Endodermal cell (in vitro differentiated cells): ENCODE measurements at regions not wholly inside any gene's neighbourhood (a gene's known extent, or its start where the extent isn't known, plus 50 kb on each side); places are given as distances from the start of the nearest gene placed in this dataset.

Source experiments
- DNase-seq: peaks from one replicate; pipeline ENCODE4 v3.0.0-alpha.2; 2017
- H3K27ac ChIP-seq: 2 replicates; pipeline ENCODE4 v1.5.1; 2013; ENCODE audit warnings: mild to moderate bottlenecking, low read depth, low read length, moderate library complexity
- H3K27me3 ChIP-seq: 2 replicates; pipeline ENCODE4 v1.6.1; 2013; ENCODE audit warnings: mild to moderate bottlenecking, low read length, moderate library complexity; ENCODE audit not compliant: insufficient read depth, control insufficient read depth, poor library complexity, severe bottlenecking
- H3K36me3 ChIP-seq: 2 replicates; pipeline ENCODE4 v1.7.0; 2013; ENCODE audit warnings: mild to moderate bottlenecking, low read length, moderate library complexity; ENCODE audit not compliant: control insufficient read depth, insufficient read depth
- H3K4me1 ChIP-seq: one replicate; pipeline ENCODE4 v1.7.0; 2013; ENCODE audit warnings: low read length; ENCODE audit not compliant: control insufficient read depth, insufficient read depth
- H3K4me3 ChIP-seq: 2 replicates; pipeline ENCODE4 v1.5.1; 2013; ENCODE audit warnings: mild to moderate bottlenecking, low read length, moderate library complexity
- H3K9ac ChIP-seq: 2 replicates; pipeline ENCODE4 v1.6.1; 2013; ENCODE audit warnings: mild to moderate bottlenecking, low read length, moderate library complexity; ENCODE audit not compliant: poor library complexity, severe bottlenecking; ENCODE audit errors: extremely low read depth
- H3K9me3 ChIP-seq: 2 replicates; pipeline ENCODE4 v1.6.1; 2013; ENCODE audit warnings: mild to moderate bottlenecking, low read length, moderate library complexity; ENCODE audit not compliant: control insufficient read depth
- H3K27ac Mint-ChIP-seq: 2 replicates; pipeline ENCODE4 v1.8.0; 2020; ENCODE audit warnings: mixed read lengths
- H3K27me3 Mint-ChIP-seq: 2 replicates; pipeline ENCODE4 v1.8.0; 2021; ENCODE audit warnings: mild to moderate bottlenecking, mixed read lengths; ENCODE audit not compliant: insufficient read depth
- H3K36me3 Mint-ChIP-seq: 2 replicates; pipeline ENCODE4 v1.8.0; 2020; ENCODE audit warnings: low read depth, mixed read lengths
- H3K4me1 Mint-ChIP-seq: 2 replicates; pipeline ENCODE4 v1.8.0; 2020; ENCODE audit warnings: mixed read lengths
- H3K4me3 Mint-ChIP-seq: 2 replicates; pipeline ENCODE4 v1.8.0; 2020; ENCODE audit warnings: mild to moderate bottlenecking, moderate library complexity, mixed read lengths
- H3K9me3 Mint-ChIP-seq: 2 replicates; pipeline ENCODE4 v1.8.0; 2020; ENCODE audit warnings: mild to moderate bottlenecking, mixed read lengths
- WGBS, 2 experiments: methylation state at CpG; one replicate each; pipeline versions ENCODE4 v1.1.5 to v1.1.7; 2013; ENCODE audit warnings: missing lambda C conversion rate in 2 of 2, mixed read lengths in 1 of 2; ENCODE audit not compliant: insufficient coverage in 1 of 2, insufficient read length in 1 of 2; 5-methylcytosine and 5-hydroxymethylcytosine counted together
- TF ChIP-seq, protein P1 (sequence below): fragments of 200-600 bp; sonication (generic); conservative IDR thresholded peaks from 2 replicates; pipeline ENCODE4 v1.5.0; 2021; ENCODE audit warnings: antibody characterized with exemption, mild to moderate bottlenecking

DNA sequence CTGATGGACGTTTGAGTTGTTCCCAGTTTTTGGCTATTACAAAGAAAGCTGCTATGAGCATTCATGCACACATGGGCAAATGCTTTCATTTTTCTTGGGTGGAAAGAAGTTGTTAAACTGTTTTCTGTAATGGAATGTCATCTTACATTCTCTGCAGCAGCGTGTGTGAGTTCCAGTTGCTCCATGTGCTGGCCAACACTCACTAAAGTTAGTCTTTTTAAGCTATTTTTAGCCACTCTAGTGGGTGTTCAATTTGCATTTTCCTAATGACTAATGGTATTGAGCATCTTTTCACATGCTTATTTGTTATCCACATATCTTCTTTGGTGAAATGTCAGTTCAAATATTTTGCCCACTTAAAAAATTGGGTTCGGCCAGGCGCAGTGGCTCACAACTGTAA, 82.8 kb upstream of the COL13A1 start:
- 61 to 94% methylated on average over 3 to 4 of the region's 4 CpGs for WGBS, 2 experiments
- DNase-seq = no peak
- no peak overlapping the region for H3K27ac Mint-ChIP-seq

DNA sequence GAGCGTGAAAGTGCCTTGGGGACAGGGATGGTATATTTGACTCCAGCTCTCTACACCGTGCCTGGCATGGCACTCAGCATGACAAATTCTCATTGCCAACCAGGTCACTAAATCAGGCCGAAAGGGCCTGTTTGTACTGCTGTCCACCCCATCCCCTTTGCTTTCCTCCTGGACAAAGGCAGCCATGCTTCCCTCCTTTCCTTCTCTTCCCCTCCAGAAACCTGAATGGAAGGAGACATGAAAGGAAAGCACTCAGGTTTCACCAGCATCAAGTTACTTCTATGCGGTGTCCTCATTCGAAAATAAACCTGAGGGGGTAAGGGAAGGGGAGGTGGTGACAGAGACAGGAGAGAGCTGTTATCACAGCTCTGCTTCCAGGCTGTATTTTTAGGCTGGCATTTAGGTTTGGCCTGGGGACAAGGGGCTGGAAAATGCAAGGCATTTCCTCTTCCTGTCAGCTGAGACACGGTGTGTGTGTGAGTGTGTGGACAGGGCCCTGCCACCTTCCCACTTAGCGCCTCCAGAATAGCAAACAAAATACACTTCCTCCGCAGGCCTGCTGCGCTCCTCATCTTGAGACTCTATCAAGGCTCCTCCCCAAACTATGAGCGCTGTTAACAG, 79.9 kb upstream of the COL13A1 start:
- DNase-seq = peak; percentile 66
- peaks cover 14% of the 10 kb centered on the region for H3K9me3 Mint-ChIP-seq
- Histone ChIP-seq H3K36me3 (no peaks in the 10 kb centered on the region), H3K4me1 (no peaks in the 10 kb centered on the region), H3K27me3 (no peaks in the 10 kb centered on the region), H3K9me3 (peaks cover 8% of the 10 kb centered on the region), H3K27ac (no peak overlapping the region), H3K4me3 (no peak overlapping the region), H3K9ac (no peak overlapping the region)
- H3K36me3 Mint-ChIP-seq = no peaks in the 10 kb centered on the region
- H3K4me3 Mint-ChIP-seq = no peak overlapping the region
- peaks cover 11% of the 10 kb centered on the region for H3K27me3 Mint-ChIP-seq
- peaks cover 25% of the 10 kb centered on the region for H3K4me1 Mint-ChIP-seq
- TF ChIP-seq, protein P1, sequence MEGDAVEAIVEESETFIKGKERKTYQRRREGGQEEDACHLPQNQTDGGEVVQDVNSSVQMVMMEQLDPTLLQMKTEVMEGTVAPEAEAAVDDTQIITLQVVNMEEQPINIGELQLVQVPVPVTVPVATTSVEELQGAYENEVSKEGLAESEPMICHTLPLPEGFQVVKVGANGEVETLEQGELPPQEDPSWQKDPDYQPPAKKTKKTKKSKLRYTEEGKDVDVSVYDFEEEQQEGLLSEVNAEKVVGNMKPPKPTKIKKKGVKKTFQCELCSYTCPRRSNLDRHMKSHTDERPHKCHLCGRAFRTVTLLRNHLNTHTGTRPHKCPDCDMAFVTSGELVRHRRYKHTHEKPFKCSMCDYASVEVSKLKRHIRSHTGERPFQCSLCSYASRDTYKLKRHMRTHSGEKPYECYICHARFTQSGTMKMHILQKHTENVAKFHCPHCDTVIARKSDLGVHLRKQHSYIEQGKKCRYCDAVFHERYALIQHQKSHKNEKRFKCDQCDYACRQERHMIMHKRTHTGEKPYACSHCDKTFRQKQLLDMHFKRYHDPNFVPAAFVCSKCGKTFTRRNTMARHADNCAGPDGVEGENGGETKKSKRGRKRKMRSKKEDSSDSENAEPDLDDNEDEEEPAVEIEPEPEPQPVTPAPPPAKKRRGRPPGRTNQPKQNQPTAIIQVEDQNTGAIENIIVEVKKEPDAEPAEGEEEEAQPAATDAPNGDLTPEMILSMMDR = no peak
- H3K27ac Mint-ChIP-seq = peak overlapping the region; percentile 72
- WGBS, 2 experiments = 74 to 94% methylated on average over 5 to 10 of the region's 10 CpGs

More for the DNA sequence above, 82.8 kb upstream of the COL13A1 start:
- no peaks in the 10 kb centered on the region for H3K36me3 ChIP-seq
- Mint-ChIP-seq H3K27me3 (peaks cover 7% of the 10 kb centered on the region), H3K36me3 (no peaks in the 10 kb centered on the region), H3K4me3 (no peak overlapping the region), H3K4me1 (peaks cover 18% of the 10 kb centered on the region), H3K9me3 (peaks cover 14% of the 10 kb centered on the region)
- TF ChIP-seq, protein P1 = no peak
- H3K4me1 ChIP-seq = no peaks in the 10 kb centered on the region
- no peak overlapping the region for H3K27ac ChIP-seq
- no peak overlapping the region for H3K4me3 ChIP-seq
- H3K27me3 ChIP-seq = no peaks in the 10 kb centered on the region
- H3K9ac ChIP-seq = no peak overlapping the region
- H3K9me3 ChIP-seq = peaks cover 8% of the 10 kb centered on the region

DNA sequence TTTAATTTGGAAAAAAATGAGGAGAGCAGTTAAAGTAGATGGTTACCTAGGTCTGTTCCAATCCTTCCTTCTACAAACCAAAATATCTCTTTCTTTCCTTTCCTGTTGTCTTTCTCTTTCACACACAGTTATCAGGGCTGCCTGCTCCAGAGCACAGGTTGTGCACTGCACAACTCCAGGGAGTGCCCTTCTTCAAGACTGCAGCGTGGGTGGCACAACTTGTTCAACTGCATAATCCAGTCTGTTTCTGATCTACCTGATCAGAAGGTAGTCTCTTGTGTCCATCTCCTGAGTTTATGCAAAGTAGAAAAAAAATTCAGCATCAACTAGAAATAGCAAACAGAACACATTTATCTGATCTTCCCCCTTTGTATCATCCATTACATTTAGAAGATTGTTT, 78.1 kb upstream of the COL13A1 start:
- Histone ChIP-seq H3K9ac (no peak overlapping the region), H3K9me3 (peaks cover 8% of the 10 kb centered on the region), H3K4me1 (peaks cover 6% of the 10 kb centered on the region), H3K36me3 (no peaks in the 10 kb centered on the region), H3K27me3 (no peaks in the 10 kb centered on the region), H3K27ac (no peak overlapping the region), H3K4me3 (no peak overlapping the region)
- Mint-ChIP-seq H3K4me1 (peaks cover 33% of the 10 kb centered on the region), H3K27me3 (peaks cover 11% of the 10 kb centered on the region), H3K27ac (no peak overlapping the region), H3K9me3 (peaks cover 14% of the 10 kb centered on the region), H3K4me3 (no peak overlapping the region), H3K36me3 (no peaks in the 10 kb centered on the region)
- 98 to 100% methylated on average over 1 of the region's 1 CpG for WGBS, 2 experiments
- TF ChIP-seq, protein P1 = no peak
- no peak for DNase-seq
